ENCODE measurements at regions not wholly inside any gene's neighbourhood (a gene's known extent, or its start where the extent isn't known, plus 50 kb on each side); places are given as distances from the start of the nearest gene placed in this dataset.
"Not testable (repeated sequence)": the region's sequence is repeated elsewhere in the genome, so short reads cannot be mapped to it uniquely, and the experiment has no call there.

GRCh38 chr9:33709269-33709668 is 86.1 kb upstream of the PRSS3 start:
- Histone ChIP-seq H3K27me3 (ENCODE audit: insufficient read depth, low read length) (no peaks in the 10 kb centered on the region), H3K4me1 (ENCODE audit: insufficient read depth, low read length) (peaks cover 2% of the 10 kb centered on the region; the same call in 1 of the 2 replicates), H3K23ac (ENCODE audit: insufficient read length, low read depth, low read length) (no peak overlapping the region), H3K4me2 (ENCODE audit: insufficient read depth, insufficient read length, low read length) (no peak overlapping the region), H2AFZ (ENCODE audit: low read length) (no peak overlapping the region), H3K23me2 (ENCODE audit: insufficient read length, low read depth, low read length, poor library complexity, severe bottlenecking) (no peaks in the 10 kb centered on the region), H4K91ac (ENCODE audit: insufficient read length, low read depth, low read length) (no peak overlapping the region), H4K5ac (ENCODE audit: insufficient read length, low read depth, low read length) (no peak overlapping the region), H4K8ac (replicated peaks; ENCODE audit: insufficient read length, low read depth, low read length) (no peak overlapping the region), H2AK5ac (ENCODE audit: insufficient read length, low read length) (no peak overlapping the region), H3K9ac (ENCODE audit: extremely low read depth, insufficient read length, low read length) (no peak overlapping the region), H4K20me1 (ENCODE audit: control insufficient read depth, insufficient read depth, insufficient read length) (no peaks in the 10 kb centered on the region), H2BK5ac (ENCODE audit: insufficient read length, low read length) (no peak overlapping the region), H2BK120ac (ENCODE audit: low read depth, low read length, poor library complexity, severe bottlenecking) (no peak overlapping the region), H3K56ac (ENCODE audit: insufficient read length, low read depth, low read length) (no peak overlapping the region), H3K79me2 (ENCODE audit: insufficient read depth, low read length) (no peaks in the 10 kb centered on the region), H3K18ac (ENCODE audit: insufficient read length, low read depth, low read length) (no peak overlapping the region), H3T11ph (ENCODE audit: low read length) (no peak overlapping the region), H3K27ac (ENCODE audit: insufficient read length, low read depth, low read length) (no peak overlapping the region), H2BK20ac (ENCODE audit: low read depth, low read length, poor library complexity, severe bottlenecking) (no peak overlapping the region), H3K79me1 (ENCODE audit: insufficient read depth, low read depth, low read length, poor library complexity, severe bottlenecking) (no peaks in the 10 kb centered on the region), H2BK12ac (ENCODE audit: insufficient read length, low read depth, low read length) (no peak overlapping the region), H3K4ac (ENCODE audit: low read depth, low read length) (no peak overlapping the region), H3K14ac (ENCODE audit: insufficient read depth, low read length) (no peak overlapping the region), H2BK15ac (ENCODE audit: low read depth, low read length) (no peak overlapping the region), H3K9me3 (ENCODE audit: control insufficient read depth, low read depth, low read length) (no peaks in the 10 kb centered on the region)
- H3K27ac Mint-ChIP-seq: peak overlapping the region in 1 of 3 experiments; percentile 52; a peak in 1 of 7 replicates
- peaks cover 21% of the 10 kb centered on the region in 2 experiments for H3K4me1 Mint-ChIP-seq
- DNase-seq: no peak
- WGBS (ENCODE audit: extremely low coverage, insufficient read length, low lambda C conversion rate): no CpG with 5 or more reads among the region's 3 CpGs
- no peak for TF ChIP-seq CTCF (conservative IDR thresholded peaks at IDR 0.05)
- H3K4me3 Mint-ChIP-seq: no peak overlapping the region
- H3K36me3 Mint-ChIP-seq (ENCODE audit: insufficient read depth in 1 of 3, low read depth in 3 of 3): peaks cover 3 to 13% (median 5%) of the 10 kb centered on the region in 3 experiments
- H3K27me3 Mint-ChIP-seq (ENCODE audit: low read depth): peaks cover 2% of the 10 kb centered on the region; the same call in 1 of the 2 replicates
- peaks cover 8 to 14% of the 10 kb centered on the region in 2 experiments for H3K9me3 Mint-ChIP-seq

GRCh38 chr9:33711418-33711817 is 83.9 kb upstream of the PRSS3 start:
- not testable (repeated sequence) for H3K14ac ChIP-seq (ENCODE audit: insufficient read depth, low read length); H4K5ac ChIP-seq (ENCODE audit: insufficient read length, low read depth, low read length); DNase-seq; H3K18ac ChIP-seq (ENCODE audit: insufficient read length, low read depth, low read length); H2BK15ac ChIP-seq (ENCODE audit: low read depth, low read length); H2BK120ac ChIP-seq (ENCODE audit: low read depth, low read length, poor library complexity, severe bottlenecking); H3K4me3 Mint-ChIP-seq; H3K9me3 ChIP-seq (ENCODE audit: control insufficient read depth, low read depth, low read length); H3K27me3 Mint-ChIP-seq (ENCODE audit: low read depth); H3K23ac ChIP-seq (ENCODE audit: insufficient read length, low read depth, low read length); H3K23me2 ChIP-seq (ENCODE audit: insufficient read length, low read depth, low read length, poor library complexity, severe bottlenecking); H3K27ac ChIP-seq (ENCODE audit: insufficient read length, low read depth, low read length); H4K8ac ChIP-seq (replicated peaks; ENCODE audit: insufficient read length, low read depth, low read length); H3T11ph ChIP-seq (ENCODE audit: low read length); H4K91ac ChIP-seq (ENCODE audit: insufficient read length, low read depth, low read length); H3K27ac Mint-ChIP-seq; H3K56ac ChIP-seq (ENCODE audit: insufficient read length, low read depth, low read length); H2AK5ac ChIP-seq (ENCODE audit: insufficient read length, low read length); H3K4me1 ChIP-seq (ENCODE audit: insufficient read depth, low read length); H2BK20ac ChIP-seq (ENCODE audit: low read depth, low read length, poor library complexity, severe bottlenecking); H3K79me2 ChIP-seq (ENCODE audit: insufficient read depth, low read length); H3K4me2 ChIP-seq (ENCODE audit: insufficient read depth, insufficient read length, low read length); H4K20me1 ChIP-seq (ENCODE audit: control insufficient read depth, insufficient read depth, insufficient read length); H2AFZ ChIP-seq (ENCODE audit: low read length); H3K9ac ChIP-seq (ENCODE audit: extremely low read depth, insufficient read length, low read length); H3K27me3 ChIP-seq (ENCODE audit: insufficient read depth, low read length); H2BK5ac ChIP-seq (ENCODE audit: insufficient read length, low read length); H2BK12ac ChIP-seq (ENCODE audit: insufficient read length, low read depth, low read length); H3K4ac ChIP-seq (ENCODE audit: low read depth, low read length); H3K79me1 ChIP-seq (ENCODE audit: insufficient read depth, low read depth, low read length, poor library complexity, severe bottlenecking)
- no CpG with 5 or more reads among the region's 1 CpG for WGBS (ENCODE audit: extremely low coverage, insufficient read length, low lambda C conversion rate)
- Mint-ChIP-seq H3K4me1 (peaks cover 19 to 21% of the 10 kb centered on the region in 2 experiments), H3K9me3 (peaks cover 6 to 12% of the 10 kb centered on the region in 2 experiments), H3K36me3 (ENCODE audit: insufficient read depth in 1 of 3, low read depth in 3 of 3) (peaks cover 3 to 13% (median 5%) of the 10 kb centered on the region in 3 experiments)
